ENCODE measurements at regions not wholly inside any gene's neighbourhood (a gene's known extent, or its start where the extent isn't known, plus 50 kb on each side); places are given as distances from the start of the nearest gene placed in this dataset.
"Not testable (repeated sequence)": the region's sequence is repeated elsewhere in the genome, so short reads cannot be mapped to it uniquely, and the experiment has no call there.

GRCh38 chr17:62140376-62140775, 75.3 kb upstream of the MED13 start (continued):
- TF ChIP-seq ELF3 (CRISPR knock-in tag; IDR thresholded peaks at IDR 0.05): no peak

DNA sequence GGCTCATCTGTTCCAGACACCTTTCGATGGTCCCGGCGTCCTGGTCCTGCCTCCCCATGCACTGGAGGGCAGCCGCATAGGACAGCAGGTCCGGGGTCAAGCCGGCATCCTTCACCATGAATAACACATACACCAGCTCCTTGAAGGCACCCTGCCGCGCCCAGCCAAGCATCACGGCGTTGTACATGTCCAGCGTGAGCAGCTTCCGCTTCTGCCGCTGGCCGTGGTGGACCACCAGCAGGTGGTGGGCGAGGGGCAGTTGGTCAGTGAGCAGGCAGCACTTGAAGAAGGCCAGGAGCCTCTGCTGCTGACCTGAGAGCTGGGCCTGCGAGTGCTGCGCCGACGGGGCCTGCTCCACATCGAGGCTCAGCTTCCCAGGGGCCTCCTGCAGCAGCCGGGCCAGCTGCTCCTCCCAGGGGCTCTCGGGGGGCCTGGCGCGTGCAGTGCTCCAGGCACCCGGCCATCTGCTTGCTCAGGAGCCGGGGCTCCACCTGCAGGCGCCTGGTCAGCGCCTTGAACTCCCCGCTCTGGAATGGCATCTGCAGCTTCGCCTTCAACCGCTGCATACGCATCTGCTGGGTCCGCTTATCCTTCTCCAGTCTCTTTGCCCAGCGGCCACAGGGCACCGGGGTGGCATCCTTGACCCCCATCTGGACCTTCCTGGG, 74.7 kb upstream of the MED13 start:
- 0 out of 2 replicates have a peak, but pooled peaks have one; percentile 53 for TF ChIP-seq ZBTB33 (CRISPR knock-in tag; IDR thresholded peaks at IDR 0.05)
- 0 out of 2 replicates have a peak, but pooled peaks have one; percentile 25 for TF ChIP-seq CTCF (CRISPR knock-in tag; IDR thresholded peaks at IDR 0.05)
- BruUV-seq (replicated peaks); in situ Hi-C loops (cut with HindIII; ENCODE audit: extremely low pct_ligation_motif_present, low pct_unique_long_range_greater_than_20kb); FAIRE-seq; intact Hi-C loops (cut with micrococcal nuclease; ENCODE audit: unreplicated experiment); H3K9ac ChIP-seq (ENCODE audit: insufficient read depth, low read depth, low read length); H3K27ac ChIP-seq (ENCODE audit: extremely low read length, insufficient read depth, low read length); H3K36me3 ChIP-seq (replicated peaks in 1 of 2; ENCODE audit: control insufficient read depth in 1 of 2, insufficient read depth in 2 of 2, low read length in 2 of 2); H3K4me2 ChIP-seq (ENCODE audit: low read depth, low read length); H2AFZ ChIP-seq (ENCODE audit: low read length); H4K20me1 ChIP-seq (ENCODE audit: insufficient read depth, low read length); H3K4me1 ChIP-seq (ENCODE audit: insufficient read depth, low read length); POLR2A ChIA-PET; CTCF ChIA-PET (ENCODE audit: low intra/inter-chr PET ratio, low total read pairs); H3K9me3 ChIP-seq (ENCODE audit: low read length); DNase-seq (ENCODE audit: low spot score); H3K4me3 ChIP-seq (replicated peaks in 1 of 3; ENCODE audit: insufficient read depth in 1 of 3, low read depth in 2 of 3, low read length in 3 of 3); H3K27me3 ChIP-seq (ENCODE audit: control insufficient read depth in 1 of 2, insufficient read depth in 2 of 2, low read length in 2 of 2); H3K79me2 ChIP-seq (ENCODE audit: insufficient read depth, low read length): not testable (repeated sequence)
- WGBS (ENCODE audit: low lambda C conversion rate): 81% methylated on average over 16 of the region's 35 CpGs
- peak; percentile 71 for ATAC-seq

Data from HepG2 (cell line).